HG03097 (cell line): ENCODE measurements at regions not wholly inside any gene's neighbourhood (a gene's known extent, or its start where the extent isn't known, plus 50 kb on each side); places are given as distances from the start of the nearest gene placed in this dataset.

Source experiments
- ATAC-seq: cut with Tn5 transposase; IDR thresholded peaks from one replicate; pipeline ENCODE4 v1.9.1; 2021; ENCODE audit not compliant: unreplicated experiment, low FRiP score

- ATAC-seq: no peak
These were observed 390.1 kb downstream of the ANKRD50 start for GRCh38 chr4:124322234-124323065.

GRCh38 chr4:124325690-124326089 lies 386.8 kb downstream of the ANKRD50 start:
- no peak for ATAC-seq

- no peak for ATAC-seq
These were observed 383.4 kb downstream of the ANKRD50 start for GRCh38 chr4:124329134-124329533.

DNA sequence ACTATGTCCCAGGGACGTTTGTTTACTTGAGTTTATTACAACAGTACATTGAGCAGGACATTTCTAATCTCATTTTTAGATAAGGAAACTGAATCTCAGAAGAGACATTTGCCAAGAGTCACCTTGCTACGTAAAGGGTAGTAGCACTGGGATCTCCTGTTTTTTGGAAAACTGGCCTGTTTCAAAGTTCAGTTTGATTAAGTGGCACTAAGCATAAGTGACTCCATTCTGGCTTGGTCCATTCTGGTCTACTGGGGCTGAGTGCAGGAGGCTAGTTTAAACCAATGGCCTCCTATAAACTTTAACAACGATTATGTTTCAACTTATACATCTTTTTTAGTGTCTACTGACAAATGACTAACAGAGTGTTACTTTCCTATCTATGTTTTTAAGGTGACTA lies 382.5 kb downstream of the ANKRD50 start:
- ATAC-seq: no peak

DNA sequence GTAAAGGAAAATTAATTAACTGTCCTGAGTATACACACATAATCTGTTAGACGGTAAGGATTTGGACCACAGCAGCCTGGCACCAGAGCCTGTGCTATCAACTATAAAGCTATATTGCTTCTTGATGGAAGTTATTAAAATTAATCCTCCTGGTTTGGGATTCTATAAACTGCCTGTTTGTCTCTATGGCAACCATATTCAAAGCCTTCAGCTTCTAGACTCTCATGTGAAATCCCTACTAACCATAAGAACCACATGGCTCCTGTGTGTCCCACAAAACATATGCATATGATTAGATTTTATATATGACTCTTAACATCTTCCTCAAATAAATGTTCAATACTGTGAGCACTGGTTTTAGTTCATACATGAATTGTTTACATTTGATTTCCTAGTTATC lies 380.8 kb downstream of the ANKRD50 start:
- ATAC-seq: no peak

- no peak for ATAC-seq
These were observed 379.1 kb downstream of the ANKRD50 start for GRCh38 chr4:124333466-124333865.

DNA sequence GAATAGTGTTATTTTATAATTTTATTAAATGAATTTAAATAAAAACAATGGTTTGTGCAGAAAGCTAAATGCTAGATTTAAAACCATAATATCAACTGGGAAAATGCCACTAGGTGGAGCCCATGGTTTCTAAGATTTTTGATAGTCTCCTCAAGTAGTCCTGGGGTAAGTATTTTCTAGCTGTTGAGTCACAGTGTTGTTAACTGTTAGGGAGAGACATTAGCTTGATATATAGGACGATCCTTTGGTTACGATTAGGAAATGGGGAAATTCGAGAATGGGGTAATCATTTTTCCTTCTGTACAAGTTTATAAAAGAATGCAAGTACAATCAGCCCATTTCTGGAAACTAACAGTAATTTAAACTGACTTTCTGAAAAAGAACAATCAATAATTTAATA lies 378.4 kb downstream of the ANKRD50 start:
- ATAC-seq: no peak

- ATAC-seq: no peak
These were observed 374.7 kb downstream of the ANKRD50 start for GRCh38 chr4:124337874-124338273.

DNA sequence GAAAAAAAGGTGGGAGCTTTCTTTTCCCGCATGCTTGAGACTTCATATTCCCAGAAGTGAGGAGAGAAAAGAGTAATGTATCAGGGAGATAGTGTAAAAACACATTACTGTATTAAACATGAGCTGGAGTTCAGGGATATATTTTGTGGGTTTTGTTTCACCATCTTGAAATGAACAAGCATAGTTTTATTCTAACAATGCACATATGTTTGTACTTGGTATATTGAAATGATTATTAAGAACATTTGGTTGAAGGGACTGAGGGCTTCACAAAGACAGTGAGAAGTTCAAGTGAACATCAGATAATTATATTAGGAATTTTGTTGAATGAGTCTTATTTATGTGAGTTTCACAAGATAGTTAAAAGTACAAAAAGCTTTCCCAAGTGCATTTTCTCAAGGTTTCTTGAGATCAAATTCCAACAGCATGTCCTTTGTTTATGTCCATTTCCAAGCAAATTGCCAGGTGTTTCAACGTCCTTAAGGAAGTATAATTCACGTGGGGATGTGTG lies 368.8 kb downstream of the ANKRD50 start:
- ATAC-seq: no peak

- ATAC-seq: no peak
These were observed 339.6 kb downstream of the ANKRD50 start for GRCh38 chr4:124372916-124373315.

DNA sequence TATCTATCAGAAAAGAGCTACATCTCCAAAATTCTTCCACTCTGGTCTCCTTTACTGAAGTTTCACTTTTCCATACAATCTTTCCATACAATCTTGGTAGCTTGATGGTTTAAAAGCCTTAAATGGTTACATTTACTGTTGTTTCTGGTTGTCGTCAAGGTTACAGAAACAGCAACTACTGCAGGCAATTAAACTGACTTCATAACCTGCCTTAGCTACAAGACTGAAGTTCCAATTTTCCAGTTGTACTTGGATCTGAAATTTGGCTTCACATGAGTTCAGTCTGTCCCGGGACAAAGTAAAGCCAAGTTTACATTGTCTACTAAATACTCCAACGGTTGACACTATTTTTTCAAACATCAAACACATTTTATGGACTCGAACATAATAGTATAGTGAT lies 326.4 kb downstream of the ANKRD50 start:
- no peak for ATAC-seq

DNA sequence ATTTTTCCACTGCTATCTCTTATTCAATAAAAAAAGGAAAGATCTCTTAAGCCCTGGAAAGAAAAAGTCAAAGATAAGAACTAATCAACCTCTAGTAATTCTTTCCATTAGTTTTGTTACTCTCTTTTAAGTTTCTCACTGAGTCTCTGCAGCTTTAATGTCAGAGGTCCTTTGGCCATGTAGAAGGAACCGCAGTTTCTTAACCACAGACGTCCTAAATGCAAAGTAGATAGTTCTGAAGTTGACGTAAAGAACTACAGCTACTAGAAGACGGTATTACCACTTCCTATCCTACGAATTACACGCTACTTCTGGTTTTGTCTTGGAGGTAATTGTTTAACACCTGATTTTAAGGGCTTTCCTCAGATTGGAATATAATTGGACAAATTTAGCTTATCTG lies 325.9 kb downstream of the ANKRD50 start:
- ATAC-seq: no peak

DNA sequence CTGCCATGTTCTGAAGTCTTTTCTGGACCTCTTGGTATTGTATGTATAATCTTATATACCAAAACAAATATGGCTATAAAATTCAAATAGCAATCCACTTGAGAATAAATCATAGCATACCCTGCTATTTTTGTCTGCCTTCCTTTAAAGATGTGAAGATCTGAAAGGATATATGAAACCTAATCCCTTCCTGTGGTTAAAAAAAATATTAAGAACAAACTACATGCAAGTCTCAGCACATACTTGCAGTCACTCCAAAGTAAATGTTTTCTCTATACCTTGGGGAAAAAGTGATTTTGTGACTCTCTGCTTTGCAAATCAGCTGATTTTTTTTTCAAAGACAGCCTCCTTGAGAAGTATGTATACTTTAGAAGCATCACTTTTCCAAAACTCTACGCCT lies 322.9 kb downstream of the ANKRD50 start:
- ATAC-seq: no peak

DNA sequence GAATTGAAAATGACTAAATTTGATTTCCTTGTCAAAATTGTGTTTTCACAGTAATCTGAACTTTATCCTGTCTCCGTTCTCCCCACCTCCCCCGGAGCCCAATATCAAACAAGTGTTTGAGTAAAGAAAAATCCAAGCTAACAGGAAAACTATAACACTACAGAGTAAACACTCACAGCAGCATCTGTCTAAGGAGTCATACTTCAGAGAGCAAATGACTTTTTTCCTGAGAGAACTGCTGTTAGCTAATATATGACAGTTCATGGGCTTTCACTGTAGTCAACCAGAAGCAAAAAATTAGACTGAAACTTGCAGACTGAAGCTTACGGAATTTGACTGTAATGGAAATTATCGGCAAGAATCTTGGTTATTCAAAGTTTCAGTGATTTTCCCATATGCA lies 321.7 kb downstream of the ANKRD50 start:
- no peak for ATAC-seq

DNA sequence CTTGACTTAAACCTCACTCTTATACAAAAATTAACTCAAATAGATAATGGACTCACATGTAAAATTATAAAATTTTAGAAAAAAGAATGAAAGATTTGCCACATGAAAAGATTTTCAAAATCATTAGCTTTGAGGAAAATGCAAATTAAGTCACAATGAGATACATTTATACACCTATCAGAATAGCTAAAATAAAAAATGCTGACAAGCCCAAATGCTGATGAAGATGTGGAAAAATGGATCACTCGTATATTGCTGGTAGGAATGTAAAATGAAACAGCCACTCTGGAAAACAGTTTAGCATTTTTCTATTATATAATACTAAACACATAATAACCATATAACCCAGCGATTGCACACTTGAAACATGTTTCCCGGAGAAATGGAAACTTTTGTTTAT lies 316.2 kb downstream of the ANKRD50 start:
- no peak for ATAC-seq

DNA sequence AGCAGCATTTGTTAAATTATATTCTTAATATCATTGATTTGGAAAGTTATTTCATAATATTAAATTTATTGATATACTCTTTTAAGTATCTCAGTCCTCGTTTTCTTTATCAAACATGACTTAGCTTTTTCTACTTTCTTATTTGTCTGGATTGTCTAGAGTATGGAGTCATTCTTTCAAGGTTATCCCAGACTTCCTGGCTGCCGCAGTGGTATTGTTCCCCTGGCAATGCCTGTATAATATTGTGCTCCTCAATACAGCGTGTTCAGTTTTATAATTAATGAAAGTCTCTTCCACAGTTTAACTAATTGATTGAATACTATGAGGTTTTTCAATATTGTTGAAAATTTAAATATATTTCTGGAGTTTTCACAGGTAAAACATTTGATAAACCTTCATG lies 310.9 kb downstream of the ANKRD50 start:
- ATAC-seq: no peak

GRCh38 chr4:124409044-124409443 lies 303.5 kb downstream of the ANKRD50 start:
- ATAC-seq: no peak

- no peak for ATAC-seq
These were observed 298.1 kb downstream of the ANKRD50 start for GRCh38 chr4:124414276-124415040.

DNA sequence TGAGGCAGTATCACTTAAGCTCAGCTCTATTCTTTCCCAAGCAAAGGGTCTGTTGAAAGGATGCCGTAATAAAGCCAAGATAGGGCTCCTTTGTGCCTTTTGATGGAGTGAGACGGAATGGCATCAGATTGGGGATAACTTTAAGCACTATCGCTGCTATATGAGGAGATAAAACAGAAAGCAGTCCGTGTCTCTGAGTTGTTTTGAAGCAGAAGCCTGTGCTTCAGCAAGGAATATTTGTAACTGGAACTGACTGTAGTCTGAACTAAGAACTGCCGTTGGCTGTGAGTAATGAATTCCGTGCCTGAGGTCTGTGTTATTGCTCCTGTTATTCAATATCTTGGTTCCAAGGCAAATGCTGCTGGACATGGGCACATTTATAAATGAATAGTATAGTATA lies 297.4 kb downstream of the ANKRD50 start:
- ATAC-seq: no peak

- ATAC-seq: no peak
These were observed 295.2 kb downstream of the ANKRD50 start for GRCh38 chr4:124417371-124417770.

DNA sequence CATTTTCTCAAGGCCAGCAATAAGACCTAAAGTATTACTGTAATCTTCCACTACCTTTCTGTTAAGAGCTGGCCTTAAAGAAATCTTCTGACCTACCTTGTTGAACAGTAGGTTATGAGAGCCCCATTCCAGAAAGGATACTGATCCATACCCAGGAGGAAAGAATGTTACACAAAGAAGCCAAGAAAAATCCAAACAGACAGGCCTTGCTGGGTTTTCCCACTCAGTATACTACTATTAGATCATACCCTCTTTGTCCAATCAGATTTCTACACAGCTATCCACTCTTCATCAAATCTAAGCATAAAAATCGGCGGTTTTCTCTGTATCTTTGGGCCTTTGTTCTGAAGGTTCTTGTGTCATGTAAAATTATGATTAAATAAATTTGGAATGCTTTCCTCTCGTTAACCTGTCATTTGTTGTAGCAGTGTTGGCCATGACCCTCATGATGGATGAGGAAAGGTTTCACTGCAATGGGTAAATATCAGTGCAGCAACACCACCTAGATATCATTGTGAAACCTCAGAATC lies 292.3 kb downstream of the ANKRD50 start:
- ATAC-seq: no peak

DNA sequence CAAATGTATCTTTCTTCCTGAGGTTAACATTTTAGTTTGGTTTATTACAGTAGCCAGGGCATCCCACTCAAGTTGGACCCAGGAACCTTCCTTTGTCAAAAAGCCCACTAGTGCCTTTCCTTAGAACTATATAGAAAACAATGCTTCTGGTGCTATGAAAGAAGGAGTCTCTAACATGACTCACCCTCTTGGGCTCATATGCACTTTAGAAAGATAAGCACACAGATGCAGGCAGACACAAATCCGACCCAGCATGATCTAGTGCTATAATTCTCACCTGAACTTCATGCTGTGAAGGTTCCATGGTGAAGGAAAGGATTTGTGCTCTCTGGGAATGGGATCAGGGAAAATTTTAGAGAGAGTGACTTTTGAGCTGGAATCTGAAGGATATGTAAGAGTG lies 289.4 kb downstream of the ANKRD50 start:
- no peak for ATAC-seq
